ENCODE measurements at regions not wholly inside any gene's neighbourhood (a gene's known extent, or its start where the extent isn't known, plus 50 kb on each side); places are given as distances from the start of the nearest gene placed in this dataset.

GRCh38 chr9:88889386-88889785 lies 101.9 kb upstream of the S1PR3 start:
- no peak for TF ChIP-seq CTCF (IDR thresholded peaks at IDR 0.05; ENCODE audit: control extremely low read depth, extremely low read depth, low read depth, missing control alignments)
- ChIA-PET POLR2A (no interaction called here), CTCF (no interaction called here)
- DNase-seq (ENCODE audit: extremely low spot score) = no peak

GRCh38 chr9:88890546-88890945 lies 100.7 kb upstream of the S1PR3 start:
- ChIA-PET POLR2A (no interaction called here), CTCF (no interaction called here)
- no peak for DNase-seq (ENCODE audit: extremely low spot score)
- no peak for TF ChIP-seq CTCF (IDR thresholded peaks at IDR 0.05; ENCODE audit: control extremely low read depth, extremely low read depth, low read depth, missing control alignments)

GRCh38 chr9:88891040-88891439 lies 100.2 kb upstream of the S1PR3 start:
- POLR2A ChIA-PET = no interaction called here
- CTCF ChIA-PET = no interaction called here
- no peak for DNase-seq (ENCODE audit: extremely low spot score)
- no peak for TF ChIP-seq CTCF (IDR thresholded peaks at IDR 0.05; ENCODE audit: control extremely low read depth, extremely low read depth, low read depth, missing control alignments)

- ChIA-PET POLR2A (no interaction called here), CTCF (interaction anchor here (1.1 kb wide), 1 partner anchor 14 kb away, joined by 3 read pairs; no protein-coding TSS in a partner anchor)
- no peak for TF ChIP-seq CTCF (IDR thresholded peaks at IDR 0.05; ENCODE audit: control extremely low read depth, extremely low read depth, low read depth, missing control alignments)
- no peak for DNase-seq (ENCODE audit: extremely low spot score)
Measured at GRCh38 chr9:88892724-88893123, 98.5 kb upstream of the S1PR3 start.

GRCh38 chr9:88897081-88897480 lies 94.2 kb upstream of the S1PR3 start:
- no peak for TF ChIP-seq CTCF (IDR thresholded peaks at IDR 0.05; ENCODE audit: control extremely low read depth, extremely low read depth, low read depth, missing control alignments)
- no peak for DNase-seq (ENCODE audit: extremely low spot score)
- CTCF ChIA-PET = no interaction called here
- POLR2A ChIA-PET = no interaction called here

GRCh38 chr9:88898039-88898720 lies 93.1 kb upstream of the S1PR3 start:
- no peak for DNase-seq (ENCODE audit: extremely low spot score)
- CTCF ChIA-PET = no interaction called here
- POLR2A ChIA-PET = no interaction called here
- no peak for TF ChIP-seq CTCF (IDR thresholded peaks at IDR 0.05; ENCODE audit: control extremely low read depth, extremely low read depth, low read depth, missing control alignments)

GRCh38 chr9:88905506-88905905 lies 85.8 kb upstream of the S1PR3 start:
- DNase-seq (ENCODE audit: extremely low spot score) = no peak
- ChIA-PET CTCF (no interaction called here), POLR2A (no interaction called here)
- no peak for TF ChIP-seq CTCF (IDR thresholded peaks at IDR 0.05; ENCODE audit: control extremely low read depth, extremely low read depth, low read depth, missing control alignments)

All from GM10248 (cell line).